IPS DF 4.7 (cell line): ENCODE measurements at regions not wholly inside any gene's neighbourhood (a gene's known extent, or its start where the extent isn't known, plus 50 kb on each side); places are given as distances from the start of the nearest gene placed in this dataset.
"Not testable (repeated sequence)": the region's sequence is repeated elsewhere in the genome, so short reads cannot be mapped to it uniquely, and the experiment has no call there.

ENCODE experiments used
- DNase-seq: peaks from one replicate; pipeline ENCODE4 v3.0.0-alpha.2; 2013; ENCODE audit warnings: low spot score; ENCODE audit errors: extremely low read depth

DNA sequence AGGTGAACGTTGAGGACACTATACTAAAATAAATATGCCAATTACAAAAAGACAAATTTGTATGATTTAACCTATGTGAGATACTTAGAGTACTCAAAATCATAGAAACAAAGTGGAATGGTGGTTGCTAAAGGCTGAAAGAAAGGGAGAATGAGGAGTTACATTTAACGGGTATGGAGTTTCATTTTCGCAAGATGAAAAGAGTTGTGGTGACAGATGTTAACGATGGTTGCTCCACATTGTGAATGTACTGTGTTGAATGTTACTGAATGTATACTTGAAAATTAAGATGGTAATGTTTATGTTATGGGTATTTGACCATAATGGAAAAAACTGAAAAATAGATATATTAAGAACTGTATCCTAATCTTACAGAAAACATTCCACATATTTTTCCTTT, 51.3 kb upstream of the MOCS2 start:
- no peak for DNase-seq

- no peak for DNase-seq
Measured at GRCh38 chr5:53161876-53162275, 52.3 kb upstream of the MOCS2 start.

DNA sequence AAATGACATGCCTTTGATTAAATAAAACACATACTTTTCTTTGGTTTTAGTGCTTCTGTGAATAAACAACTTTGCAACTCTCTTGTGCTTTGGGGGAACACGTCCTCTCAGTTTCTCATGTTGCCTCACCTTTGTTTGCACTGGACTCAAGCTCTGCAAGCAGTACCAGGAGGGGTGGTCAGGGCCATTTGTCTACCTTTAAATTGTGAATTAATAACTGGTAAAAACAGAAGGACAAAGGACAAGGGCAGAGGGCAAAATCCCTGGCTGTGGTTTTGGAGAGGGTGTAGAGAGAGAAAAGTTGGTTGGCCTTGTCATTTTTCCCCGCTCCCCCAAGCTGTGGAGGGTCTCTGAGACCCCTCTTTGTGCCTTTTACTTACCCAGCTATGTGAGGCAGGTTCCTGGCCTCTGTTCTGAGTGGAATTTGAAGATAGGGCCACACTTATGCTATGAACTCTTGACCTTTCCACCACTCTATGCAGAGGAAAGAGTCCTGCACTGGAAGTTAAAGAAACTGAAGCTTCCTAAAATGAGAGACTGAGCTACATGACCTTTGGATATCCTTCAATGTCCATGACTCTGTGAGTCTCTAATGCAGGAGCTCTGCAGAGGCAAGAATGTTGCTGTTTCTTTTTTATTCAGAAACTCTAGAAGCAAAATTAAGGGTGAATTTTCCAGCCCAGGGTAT, 55.1 kb upstream of the MOCS2 start:
- DNase-seq = no peak

- no peak for DNase-seq
Measured at GRCh38 chr5:53165431-53166182, 56.0 kb upstream of the MOCS2 start.

GRCh38 chr5:53166183-53166495, 56.6 kb upstream of the MOCS2 start:
- no peak for DNase-seq

GRCh38 chr5:53167836-53168235, 58.3 kb upstream of the MOCS2 start:
- DNase-seq = no peak

DNA sequence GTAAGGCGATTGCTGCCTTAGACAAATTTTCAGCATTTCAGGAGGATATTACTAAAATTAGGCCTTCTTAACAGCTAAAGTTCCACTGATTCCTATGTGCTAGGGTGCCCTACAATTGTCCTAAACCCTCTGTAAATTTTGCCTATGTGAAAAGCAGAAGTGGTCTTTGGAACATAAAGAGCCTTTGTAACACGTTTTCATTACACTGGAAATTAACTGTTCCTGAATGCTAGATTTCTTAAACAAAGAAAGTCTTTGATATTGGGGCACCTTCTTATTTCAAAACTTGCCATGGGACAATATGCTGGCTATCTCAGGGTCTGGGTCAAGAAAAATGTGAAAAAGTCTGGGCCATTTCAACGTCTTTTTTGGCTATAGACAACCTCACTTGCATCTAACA, 60.4 kb upstream of the MOCS2 start:
- no peak for DNase-seq

DNA sequence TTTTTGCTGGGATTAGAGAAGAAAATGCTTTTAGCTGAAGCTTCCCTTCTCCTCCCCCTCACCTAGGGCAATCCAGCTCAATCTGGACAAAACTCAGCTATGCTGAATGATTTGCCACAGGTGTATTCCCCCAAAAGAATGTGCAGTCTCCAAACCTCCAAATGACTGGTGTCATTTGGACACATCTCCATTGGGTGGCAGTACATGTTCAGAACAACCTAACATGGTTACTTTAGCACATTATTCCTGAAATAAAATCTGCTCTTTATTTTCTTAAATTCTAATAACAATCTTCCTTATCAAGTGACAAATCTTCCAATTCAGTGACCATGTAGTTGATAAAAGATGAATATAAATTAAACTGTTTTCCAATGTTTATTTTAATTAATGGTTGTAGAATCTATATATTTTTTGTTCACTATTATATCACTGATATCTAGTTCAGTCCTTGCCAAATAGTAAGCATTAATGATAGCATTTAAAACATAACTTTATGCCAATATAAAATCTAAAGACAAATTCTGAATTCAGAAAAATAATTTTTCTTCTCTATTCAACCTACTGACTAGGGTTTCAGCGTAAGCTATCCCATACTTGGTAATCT, 61.3 kb upstream of the MOCS2 start:
- peak; percentile 7 for DNase-seq

- not testable (repeated sequence) for DNase-seq
Measured at GRCh38 chr5:53172073-53172472, 62.5 kb upstream of the MOCS2 start.

- no peak for DNase-seq
Measured at GRCh38 chr5:53172630-53173029, 63.1 kb upstream of the MOCS2 start.

GRCh38 chr5:53173083-53173482, 63.5 kb upstream of the MOCS2 start:
- no peak for DNase-seq

DNA sequence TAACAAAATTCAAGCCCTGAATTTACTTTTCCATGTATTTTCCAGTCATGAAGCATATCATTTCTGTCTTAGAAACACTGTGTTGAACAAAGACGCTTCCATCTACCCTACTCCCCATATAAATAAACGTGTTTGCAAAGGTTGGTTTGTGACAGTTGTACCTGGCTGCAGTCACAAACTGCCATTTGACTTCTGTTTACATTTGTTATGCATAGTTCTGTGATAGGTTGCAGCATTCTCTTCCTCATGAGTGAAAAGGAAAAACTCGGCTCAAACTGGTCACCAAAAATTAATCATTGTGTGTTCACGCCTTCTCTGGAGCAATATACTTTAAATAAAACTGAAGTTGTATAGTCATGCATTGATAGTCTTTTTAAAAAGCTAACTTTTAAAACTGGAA, 69.3 kb upstream of the MOCS2 start:
- no peak for DNase-seq

DNA sequence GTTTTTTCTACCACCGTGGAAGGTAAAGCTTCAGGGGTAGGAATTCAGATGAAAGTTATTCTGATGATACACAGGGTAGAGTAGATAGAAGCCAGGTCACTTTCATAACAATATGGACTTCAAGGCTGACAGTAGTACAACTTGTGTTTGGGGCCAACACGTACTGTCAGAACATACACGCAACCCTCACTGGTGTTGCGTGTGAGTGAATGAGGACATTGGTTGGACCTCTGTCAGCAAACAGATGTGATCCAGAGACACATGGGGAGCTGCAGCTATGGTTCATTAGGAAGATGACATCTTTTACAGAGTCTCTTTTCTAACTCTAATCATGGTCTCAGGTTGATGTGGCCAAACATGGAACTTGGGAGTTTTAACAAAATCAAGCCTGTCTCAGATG, 70.1 kb upstream of the MOCS2 start:
- no peak for DNase-seq

GRCh38 chr5:53180538-53180937, 71.0 kb upstream of the MOCS2 start:
- no peak for DNase-seq

DNA sequence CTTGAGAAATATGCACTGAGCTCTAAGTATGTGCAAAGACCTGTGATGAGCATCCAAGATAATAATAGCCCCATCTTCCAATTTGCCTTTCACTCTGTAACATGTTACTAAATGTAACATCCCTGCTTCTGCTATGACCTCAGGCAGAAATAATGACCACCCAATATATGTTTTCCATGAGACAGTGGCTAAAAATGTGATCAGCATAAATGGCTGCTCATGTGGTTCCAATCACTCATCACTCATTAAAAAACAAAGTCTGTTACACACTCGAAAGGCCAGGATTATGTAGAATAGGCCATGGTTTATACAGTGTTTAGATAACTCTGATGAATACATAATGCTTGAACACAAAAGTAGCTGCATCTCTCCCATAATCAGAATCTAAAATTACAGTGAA, 71.4 kb upstream of the MOCS2 start:
- DNase-seq = no peak

DNA sequence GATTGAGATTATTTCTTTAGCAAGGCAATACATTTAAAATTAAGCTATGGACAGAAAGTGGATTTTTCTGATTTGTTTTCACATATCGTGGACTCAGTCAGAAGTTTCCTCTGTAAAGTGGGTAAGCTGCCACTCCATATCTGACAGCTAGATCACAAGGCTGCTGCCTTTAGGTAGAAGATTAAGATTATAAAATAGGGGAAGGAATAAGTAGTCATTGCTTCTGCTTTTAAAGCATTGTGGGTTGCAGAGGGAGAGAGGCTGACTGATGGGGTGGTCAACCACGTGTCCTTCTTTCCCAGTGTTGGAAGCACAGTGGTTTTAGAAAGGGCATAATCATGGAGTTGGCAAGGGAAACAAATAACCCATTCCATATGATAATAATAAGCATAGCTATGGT, 74.3 kb upstream of the MOCS2 start:
- DNase-seq = no peak

- no peak for DNase-seq
Measured at GRCh38 chr5:53191548-53192165, 82.1 kb upstream of the MOCS2 start.

DNA sequence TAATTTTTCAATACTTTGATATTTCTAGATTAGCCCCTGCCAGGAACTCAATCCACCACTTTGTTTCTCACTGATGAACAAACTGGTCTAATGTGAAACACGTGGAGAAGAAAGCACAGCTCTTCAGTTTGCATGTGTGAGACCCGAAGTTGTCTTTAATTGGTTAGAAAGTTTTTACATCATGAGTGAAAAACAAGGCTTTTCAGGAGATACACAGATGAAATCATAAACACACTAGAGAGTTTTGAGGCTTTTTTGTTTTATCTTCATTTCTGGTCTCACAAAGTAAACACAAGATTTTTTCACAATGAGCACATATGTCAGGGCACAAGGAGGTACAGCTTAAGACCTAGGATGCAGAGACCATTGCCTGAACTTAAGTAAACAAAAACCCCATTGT, 84.5 kb upstream of the MOCS2 start:
- DNase-seq = no peak

DNA sequence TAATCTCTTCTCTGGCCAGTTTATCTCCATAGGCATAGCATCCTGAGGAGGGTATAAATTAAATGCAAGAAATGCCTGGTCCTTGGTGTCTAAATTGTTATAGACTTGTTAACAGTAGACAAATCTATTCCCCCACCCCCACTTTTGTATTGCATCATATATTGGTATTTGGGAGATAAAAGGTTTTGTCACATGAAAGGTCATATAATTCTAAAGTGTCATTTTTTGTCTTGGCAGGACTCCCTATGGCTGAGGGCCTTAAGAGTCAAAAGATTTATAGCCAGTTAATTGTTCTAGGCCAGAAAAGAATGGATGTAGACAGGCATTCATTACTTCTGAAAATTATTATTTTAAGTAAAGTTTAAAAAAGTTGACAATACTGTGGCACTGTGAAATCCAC, 90.3 kb upstream of the MOCS2 start:
- no peak for DNase-seq

DNA sequence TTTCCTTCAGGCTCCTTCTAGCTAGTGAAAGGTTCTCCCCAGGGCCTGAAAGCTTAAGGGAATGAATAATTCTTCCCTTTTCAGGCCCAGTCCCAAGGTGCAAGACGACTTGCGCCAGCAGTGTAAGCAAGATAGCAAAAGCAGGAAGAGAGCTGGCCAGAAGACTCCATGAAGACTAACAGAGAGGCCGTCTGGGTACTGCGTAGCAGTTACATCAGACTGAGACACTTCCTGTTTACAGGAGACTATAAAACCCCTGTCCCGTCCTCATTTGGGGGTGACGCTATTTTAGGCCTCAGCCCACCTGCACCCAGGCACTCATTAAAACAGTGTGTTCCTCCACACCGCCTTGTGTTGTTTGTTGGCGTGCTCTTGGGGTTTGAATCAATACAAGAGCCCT, 90.7 kb upstream of the MOCS2 start:
- DNase-seq = no peak

DNA sequence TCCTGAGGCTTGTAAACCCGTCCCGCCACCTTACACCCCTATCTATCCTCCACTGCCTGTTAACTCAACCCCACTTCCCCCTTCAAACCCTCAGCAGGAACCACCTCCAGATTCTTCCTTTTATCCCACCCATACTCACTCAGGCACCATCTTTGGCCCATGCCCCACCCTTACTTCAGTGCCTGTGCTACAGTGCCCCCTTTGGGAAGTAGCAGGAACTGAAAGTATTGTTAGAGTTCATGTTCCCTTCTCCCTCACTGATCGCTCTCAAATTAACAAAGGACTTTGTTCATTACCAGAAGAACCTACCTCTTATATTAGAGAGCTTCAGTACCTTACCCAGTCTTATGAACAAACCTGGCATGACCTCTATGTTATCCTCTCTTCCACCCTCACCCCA, 92.2 kb upstream of the MOCS2 start:
- DNase-seq = peak; percentile 5

DNA sequence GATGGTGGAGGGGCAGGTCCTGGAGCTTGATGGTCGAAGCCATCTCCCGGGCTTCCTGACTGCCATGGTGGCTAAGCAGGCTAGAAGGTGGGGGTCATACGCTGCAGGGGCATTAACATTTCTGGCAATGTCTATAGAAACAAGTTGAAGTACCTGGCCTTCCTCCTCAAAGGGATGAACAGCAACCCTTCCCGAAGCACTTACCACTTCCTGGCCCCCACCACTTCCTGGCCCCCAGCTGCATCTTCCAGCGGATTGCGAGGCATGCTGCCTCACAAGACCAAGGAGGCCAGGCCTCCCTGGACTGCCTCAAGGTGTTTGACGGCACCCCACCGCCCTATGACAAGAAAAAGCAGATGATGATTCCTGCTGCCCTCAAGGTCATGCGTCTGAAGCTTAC, 97.0 kb upstream of the MOCS2 start:
- DNase-seq = no peak

- no peak for DNase-seq
Measured at GRCh38 chr5:53211799-53212198, 102.2 kb upstream of the MOCS2 start.
